ENCODE measurements at regions not wholly inside any gene's neighbourhood (a gene's known extent, or its start where the extent isn't known, plus 50 kb on each side); places are given as distances from the start of the nearest gene placed in this dataset.
A peak's percentile ranks its signal among the peaks of the same experiment; 100 is the strongest.
"Not testable (repeated sequence)": the region's sequence is repeated elsewhere in the genome, so short reads cannot be mapped to it uniquely, and the experiment has no call there.

GRCh38 chr7:25456467-25457171 is 228.3 kb upstream of the NPVF start:
- DNase-seq: no peak

- no peak for DNase-seq
These were observed 230.8 kb upstream of the NPVF start for GRCh38 chr7:25459057-25459456.

- DNase-seq: no peak
These were observed 232.1 kb upstream of the NPVF start for GRCh38 chr7:25460433-25460832.

- no peak for DNase-seq
These were observed 241.4 kb upstream of the NPVF start for GRCh38 chr7:25469669-25470068.

- no peak for DNase-seq
These were observed 248.7 kb upstream of the NPVF start for GRCh38 chr7:25476863-25477499.

- DNase-seq: not testable (repeated sequence)
These were observed 249.9 kb upstream of the NPVF start for GRCh38 chr7:25478221-25478620.

- DNase-seq: no peak
These were observed 250.6 kb upstream of the NPVF start for GRCh38 chr7:25478925-25479324.

GRCh38 chr7:25481891-25482290 is 253.6 kb upstream of the NPVF start:
- DNase-seq: no peak

- DNase-seq: no peak
These were observed 254.3 kb upstream of the NPVF start for GRCh38 chr7:25482631-25483030.

- DNase-seq: no peak
These were observed 256.7 kb upstream of the NPVF start for GRCh38 chr7:25485026-25485425.

GRCh38 chr7:25486656-25487055 is 258.4 kb upstream of the NPVF start:
- no peak for DNase-seq

GRCh38 chr7:25493805-25494366 is 265.6 kb upstream of the NPVF start:
- DNase-seq: no peak

GRCh38 chr7:25494896-25495295 is 266.6 kb upstream of the NPVF start:
- no peak for DNase-seq

GRCh38 chr7:25495342-25496250 is 267.3 kb upstream of the NPVF start:
- peak; percentile 94 for DNase-seq

- DNase-seq: peak; percentile 14
These were observed 268.4 kb upstream of the NPVF start for GRCh38 chr7:25496476-25497368.

GRCh38 chr7:25500393-25500921 is 272.2 kb upstream of the NPVF start:
- DNase-seq: no peak

GRCh38 chr7:25503306-25503705 is 275.0 kb upstream of the NPVF start:
- no peak for DNase-seq

- no peak for DNase-seq
These were observed 283.9 kb upstream of the NPVF start for GRCh38 chr7:25512061-25512687.

- no peak for DNase-seq
These were observed 287.5 kb upstream of the NPVF start for GRCh38 chr7:25515633-25516275.

- no peak for DNase-seq
These were observed 289.6 kb upstream of the NPVF start for GRCh38 chr7:25517906-25518305.

GRCh38 chr7:25520017-25520416 is 291.7 kb upstream of the NPVF start:
- DNase-seq: no peak

Data from hematopoietic multipotent progenitor cell treated with erythropoietin and hydrocortisone succinate and interleukin-3 and kit ligand, for 8 days (in vitro differentiated cells).